GM12892 (cell line): ENCODE measurements at regions not wholly inside any gene's neighbourhood (a gene's known extent, or its start where the extent isn't known, plus 50 kb on each side); places are given as distances from the start of the nearest gene placed in this dataset.

ENCODE experiments used
- POLR2A ChIP-seq: IDR thresholded peaks from 2 replicates; pipeline ENCODE4 v1.6.1; 2011; ENCODE audit warnings: low read depth, low read length, control low read depth
- POLR2AphosphoS5 ChIP-seq: IDR thresholded peaks from 2 replicates; pipeline ENCODE4 v1.6.1; 2011; ENCODE audit warnings: low read depth, low read length, control low read depth
- TAF1 ChIP-seq: IDR thresholded peaks from 2 replicates; pipeline ENCODE4 v1.6.1; 2011; ENCODE audit warnings: low read depth, mild to moderate bottlenecking, control low read depth, low read length, borderline replicate concordance

DNA sequence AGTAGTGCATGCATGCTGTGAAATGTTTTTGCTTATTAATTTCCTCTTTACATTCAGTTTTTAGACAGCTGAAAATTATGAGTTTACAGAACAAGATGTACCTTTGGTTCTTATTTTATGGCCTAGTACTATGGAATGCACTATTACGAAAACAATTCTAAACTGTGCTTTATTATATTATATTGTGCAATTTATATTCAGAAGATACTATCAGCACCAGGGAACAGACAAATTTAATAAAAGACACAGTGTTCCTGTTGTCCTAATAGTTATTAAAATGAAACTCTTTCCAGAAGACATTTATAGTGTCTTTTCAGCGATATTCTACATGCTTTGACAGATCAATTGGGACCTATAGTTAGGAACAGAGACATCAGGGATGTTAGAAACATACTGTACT is 427.3 kb downstream of the BTG1 start:
- TF ChIP-seq POLR2A (no peak), POLR2AphosphoS5 (no peak), TAF1 (no peak)
